ENCODE measurements at regions not wholly inside any gene's neighbourhood (a gene's known extent, or its start where the extent isn't known, plus 50 kb on each side); places are given as distances from the start of the nearest gene placed in this dataset.
"Not testable (repeated sequence)": the region's sequence is repeated elsewhere in the genome, so short reads cannot be mapped to it uniquely, and the experiment has no call there.

GRCh38 chr4:31023109-31023508, 302.9 kb downstream of the PCDH7 start:
- DNase-seq: no peak

GRCh38 chr4:31023742-31024141, 303.6 kb downstream of the PCDH7 start:
- DNase-seq: no peak

GRCh38 chr4:31024781-31025180, 304.6 kb downstream of the PCDH7 start:
- not testable (repeated sequence) for DNase-seq

- DNase-seq: no peak
Observed at GRCh38 chr4:31026256-31026655, 306.1 kb downstream of the PCDH7 start.

GRCh38 chr4:31034550-31034949, 314.4 kb downstream of the PCDH7 start:
- DNase-seq: no peak

- no peak for DNase-seq
Observed at GRCh38 chr4:31035761-31036160, 315.6 kb downstream of the PCDH7 start.

GRCh38 chr4:31037703-31038102, 317.5 kb downstream of the PCDH7 start:
- no peak for DNase-seq

GRCh38 chr4:31039382-31039781, 319.2 kb downstream of the PCDH7 start:
- DNase-seq: no peak

- no peak for DNase-seq
Observed at GRCh38 chr4:31040106-31040505, 319.9 kb downstream of the PCDH7 start.

GRCh38 chr4:31041385-31041784, 321.2 kb downstream of the PCDH7 start:
- DNase-seq: no peak

GRCh38 chr4:31041853-31042252, 321.7 kb downstream of the PCDH7 start:
- DNase-seq: no peak

GRCh38 chr4:31043382-31044062, 323.4 kb downstream of the PCDH7 start:
- DNase-seq: no peak

GRCh38 chr4:31045151-31045550, 325.0 kb downstream of the PCDH7 start:
- no peak for DNase-seq

- no peak for DNase-seq
Observed at GRCh38 chr4:31045724-31046318, 325.7 kb downstream of the PCDH7 start.

- no peak for DNase-seq
Observed at GRCh38 chr4:31051151-31051550, 331.0 kb downstream of the PCDH7 start.

GRCh38 chr4:31051565-31051964, 331.4 kb downstream of the PCDH7 start:
- DNase-seq: no peak

- no peak for DNase-seq
Observed at GRCh38 chr4:31052519-31052918, 332.4 kb downstream of the PCDH7 start.

GRCh38 chr4:31053451-31053850, 333.3 kb downstream of the PCDH7 start:
- no peak for DNase-seq

GRCh38 chr4:31054295-31054694, 334.1 kb downstream of the PCDH7 start:
- DNase-seq: no peak

GRCh38 chr4:31058656-31059055, 338.5 kb downstream of the PCDH7 start:
- no peak for DNase-seq

GRCh38 chr4:31059753-31060522, 339.8 kb downstream of the PCDH7 start:
- no peak for DNase-seq

- DNase-seq: no peak
Observed at GRCh38 chr4:31065086-31065485, 344.9 kb downstream of the PCDH7 start.

GRCh38 chr4:31068257-31069075, 348.3 kb downstream of the PCDH7 start:
- no peak for DNase-seq
